MM.1S (cell line): ENCODE measurements at regions not wholly inside any gene's neighbourhood (a gene's known extent, or its start where the extent isn't known, plus 50 kb on each side); places are given as distances from the start of the nearest gene placed in this dataset.
"Not testable (repeated sequence)": the region's sequence is repeated elsewhere in the genome, so short reads cannot be mapped to it uniquely, and the experiment has no call there.

Experiments
- DNase-seq: peaks from one replicate; pipeline ENCODE4 v3.0.0-alpha.2; 2015
- H2AFZ ChIP-seq: fragments of 300-600 bp; sonication (generic); 2 replicates; pipeline ENCODE4 v1.6.0; 2016; ENCODE audit warnings: antibody characterized with exemption, low read length
- H3F3A ChIP-seq: fragments of 300-600 bp; sonication (generic); 2 replicates; pipeline ENCODE4 v1.6.1; 2016; ENCODE audit warnings: mild to moderate bottlenecking, antibody characterized with exemption, low read length, moderate library complexity, mixed read lengths; ENCODE audit not compliant: insufficient read depth
- H3K27ac ChIP-seq: fragments of 300-600 bp; sonication (generic); 2 replicates; pipeline ENCODE4 v1.5.1; 2016; ENCODE audit warnings: mild to moderate bottlenecking, low read length
- H3K27me3 ChIP-seq: fragments of 300-600 bp; sonication (generic); replicated peaks from 2 replicates; pipeline ENCODE4 v1.6.0; 2016; ENCODE audit warnings: low read length; ENCODE audit not compliant: insufficient read depth
- H3K36me3 ChIP-seq: fragments of 300-600 bp; sonication (generic); replicated peaks from 2 replicates; pipeline ENCODE4 v1.6.1; 2016; ENCODE audit warnings: mild to moderate bottlenecking, low read length, mixed read lengths; ENCODE audit not compliant: insufficient read depth
- H3K4me1 ChIP-seq: fragments of 300-600 bp; sonication (generic); 2 replicates; pipeline ENCODE4 v1.6.1; 2016; ENCODE audit warnings: low read length, mixed read lengths
- H3K4me2 ChIP-seq: fragments of 300-600 bp; sonication (generic); 2 replicates; pipeline ENCODE4 v1.6.0; 2016; ENCODE audit warnings: low read depth, low read length
- H3K4me3 ChIP-seq: fragments of 300-600 bp; sonication (generic); 2 replicates; pipeline ENCODE4 v1.5.1; 2016; ENCODE audit warnings: low read length, mixed read lengths
- H3K79me2 ChIP-seq: fragments of 300-600 bp; sonication (generic); 2 replicates; pipeline ENCODE4 v1.6.1; 2016; ENCODE audit warnings: mixed run types, low read length, mixed read lengths
- H3K9ac ChIP-seq: fragments of 300-600 bp; sonication (generic); 2 replicates; pipeline ENCODE4 v1.6.1; 2016; ENCODE audit warnings: low read length, mixed read lengths
- H3K9me2 ChIP-seq: fragments of 300-600 bp; sonication (generic); replicated peaks from 2 replicates; pipeline ENCODE4 v1.6.1; 2016; ENCODE audit warnings: mild to moderate bottlenecking, low read length, mixed read lengths; ENCODE audit not compliant: insufficient read depth
- H3K9me3 ChIP-seq: fragments of 300-600 bp; sonication (generic); replicated peaks from 2 replicates; pipeline ENCODE4 v1.6.1; 2016; ENCODE audit warnings: mild to moderate bottlenecking, low read length, mixed read lengths; ENCODE audit not compliant: insufficient read depth
- H4K20me1 ChIP-seq: fragments of 300-600 bp; sonication (generic); 2 replicates; pipeline ENCODE4 v1.6.1; 2016; ENCODE audit warnings: mild to moderate bottlenecking, low read length, moderate library complexity, mixed read lengths; ENCODE audit not compliant: insufficient read depth
- CTCF ChIP-seq: fragments of 300-600 bp; sonication (generic); IDR thresholded peaks from 2 replicates; pipeline ENCODE4 v1.5.1; 2016; ENCODE audit warnings: antibody characterized with exemption, low read length, mixed read lengths
- EZH2 ChIP-seq: fragments of 300-600 bp; sonication (generic); optimal IDR thresholded peaks from 2 replicates; pipeline ENCODE3; 2017; ENCODE audit warnings: low read depth, mild to moderate bottlenecking, antibody characterized with exemption, low read length, mixed read lengths
- EZH2phosphoT487 ChIP-seq: fragments of 300-600 bp; sonication (generic); IDR thresholded peaks from 2 replicates; pipeline ENCODE4 v1.6.1; 2018; ENCODE audit warnings: antibody characterized with exemption, low read length

GRCh38 chr1:170808216-170808885 lies 127.0 kb upstream of the MROH9 start:
- H3K27ac ChIP-seq, result no peak overlapping the region
- no peaks in the 10 kb centered on the region for H4K20me1 ChIP-seq
- no peaks in the 10 kb centered on the region for H3K9me2 ChIP-seq
- H3K9ac ChIP-seq, result no peak overlapping the region
- no peak overlapping the region for H3K4me3 ChIP-seq
- H3K4me2 ChIP-seq, result no peak overlapping the region
- H3K27me3 ChIP-seq, result no peaks in the 10 kb centered on the region
- H3K9me3 ChIP-seq, result no peaks in the 10 kb centered on the region
- no peaks in the 10 kb centered on the region for H3K4me1 ChIP-seq
- H3K36me3 ChIP-seq, result no peaks in the 10 kb centered on the region
- DNase-seq, result no peak
- H3F3A ChIP-seq, result no peaks in the 10 kb centered on the region
- H2AFZ ChIP-seq, result no peak overlapping the region
- no peaks in the 10 kb centered on the region for H3K79me2 ChIP-seq
- no peak for TF ChIP-seq CTCF
- TF ChIP-seq EZH2, result no peak
- no peak for TF ChIP-seq EZH2phosphoT487

GRCh38 chr1:170811013-170811412 lies 124.3 kb upstream of the MROH9 start:
- H3K36me3 ChIP-seq, H3K4me3 ChIP-seq, H3K27me3 ChIP-seq, H3K27ac ChIP-seq, H3K9ac ChIP-seq, H4K20me1 ChIP-seq, H3K9me3 ChIP-seq, H3K79me2 ChIP-seq, H3K9me2 ChIP-seq, H3K4me2 ChIP-seq, H2AFZ ChIP-seq, DNase-seq, H3F3A ChIP-seq, H3K4me1 ChIP-seq: not testable (repeated sequence)

- H3K4me2 ChIP-seq, result no peak overlapping the region
- no peak overlapping the region for H3K27ac ChIP-seq
- no peaks in the 10 kb centered on the region for H3K79me2 ChIP-seq
- H3F3A ChIP-seq, result no peaks in the 10 kb centered on the region
- H2AFZ ChIP-seq, result no peak overlapping the region
- H3K9ac ChIP-seq, result no peak overlapping the region
- TF ChIP-seq EZH2phosphoT487, result no peak
- no peak for TF ChIP-seq EZH2
- TF ChIP-seq CTCF, result no peak
- H3K9me3 ChIP-seq, result no peaks in the 10 kb centered on the region
- no peaks in the 10 kb centered on the region for H3K36me3 ChIP-seq
- H4K20me1 ChIP-seq, result no peaks in the 10 kb centered on the region
- H3K4me1 ChIP-seq, result no peaks in the 10 kb centered on the region
- no peak overlapping the region for H3K4me3 ChIP-seq
- no peaks in the 10 kb centered on the region for H3K9me2 ChIP-seq
- DNase-seq, result no peak
- H3K27me3 ChIP-seq, result no peaks in the 10 kb centered on the region
These were observed 115.6 kb upstream of the MROH9 start for GRCh38 chr1:170819781-170820180.

- no peaks in the 10 kb centered on the region for H3K27me3 ChIP-seq
- H3K9ac ChIP-seq, result no peak overlapping the region
- no peak overlapping the region for H2AFZ ChIP-seq
- no peaks in the 10 kb centered on the region for H3K4me1 ChIP-seq
- no peak for DNase-seq
- H3K9me2 ChIP-seq, result no peaks in the 10 kb centered on the region
- H3K9me3 ChIP-seq, result no peaks in the 10 kb centered on the region
- no peak overlapping the region for H3K4me2 ChIP-seq
- H4K20me1 ChIP-seq, result no peaks in the 10 kb centered on the region
- no peak overlapping the region for H3K27ac ChIP-seq
- no peak for TF ChIP-seq EZH2
- TF ChIP-seq CTCF, result no peak
- TF ChIP-seq EZH2phosphoT487, result no peak
- no peaks in the 10 kb centered on the region for H3K79me2 ChIP-seq
- no peak overlapping the region for H3K4me3 ChIP-seq
- H3K36me3 ChIP-seq, result no peaks in the 10 kb centered on the region
- no peaks in the 10 kb centered on the region for H3F3A ChIP-seq
These were observed 112.2 kb upstream of the MROH9 start for GRCh38 chr1:170823120-170823519.
